ENCODE measurements at regions not wholly inside any gene's neighbourhood (a gene's known extent, or its start where the extent isn't known, plus 50 kb on each side); places are given as distances from the start of the nearest gene placed in this dataset.

- TF ChIP-seq CTCF (conservative IDR thresholded peaks at IDR 0.05) = no peak
- TF ChIP-seq ZFX (IDR thresholded peaks at IDR 0.05) = no peak
These were observed 98.7 kb upstream of the PDE4D start for GRCh38 chr5:59992206-59992605.

All from C4-2B (cell line).